GM21367 (cell line): ENCODE measurements at regions not wholly inside any gene's neighbourhood (a gene's known extent, or its start where the extent isn't known, plus 50 kb on each side); places are given as distances from the start of the nearest gene placed in this dataset.

Source experiments
- ATAC-seq: cut with Tn5 transposase; IDR thresholded peaks from one replicate; pipeline ENCODE4 v1.9.1; 2021; ENCODE audit not compliant: unreplicated experiment

- no peak for ATAC-seq
Observed at GRCh38 chr10:130885021-130885655, 426.4 kb downstream of the TCERG1L start.

- ATAC-seq = no peak
Observed at GRCh38 chr10:130887170-130887569, 424.4 kb downstream of the TCERG1L start.

GRCh38 chr10:130888493-130888892 lies 423.0 kb downstream of the TCERG1L start:
- ATAC-seq = no peak

- ATAC-seq = no peak
Observed at GRCh38 chr10:130889240-130889639, 422.3 kb downstream of the TCERG1L start.

- no peak for ATAC-seq
Observed at GRCh38 chr10:130889780-130890179, 421.7 kb downstream of the TCERG1L start.

GRCh38 chr10:130891066-130891465 lies 420.5 kb downstream of the TCERG1L start:
- no peak for ATAC-seq

- no peak for ATAC-seq
Observed at GRCh38 chr10:130894471-130894870, 417.1 kb downstream of the TCERG1L start.

GRCh38 chr10:130895161-130895560 lies 416.4 kb downstream of the TCERG1L start:
- ATAC-seq = no peak

GRCh38 chr10:130897815-130898214 lies 413.7 kb downstream of the TCERG1L start:
- no peak for ATAC-seq

GRCh38 chr10:130898381-130898780 lies 413.1 kb downstream of the TCERG1L start:
- ATAC-seq = no peak

- ATAC-seq = no peak
Observed at GRCh38 chr10:130899856-130900255, 411.7 kb downstream of the TCERG1L start.

GRCh38 chr10:130900441-130901160 lies 410.9 kb downstream of the TCERG1L start:
- no peak for ATAC-seq

- no peak for ATAC-seq
Observed at GRCh38 chr10:130901311-130902165, 410.0 kb downstream of the TCERG1L start.

- no peak for ATAC-seq
Observed at GRCh38 chr10:130902471-130902870, 409.1 kb downstream of the TCERG1L start.

GRCh38 chr10:130902929-130903328 lies 408.6 kb downstream of the TCERG1L start:
- no peak for ATAC-seq

GRCh38 chr10:130904676-130905075 lies 406.8 kb downstream of the TCERG1L start:
- ATAC-seq = no peak

- ATAC-seq = no peak
Observed at GRCh38 chr10:130905386-130905785, 406.1 kb downstream of the TCERG1L start.

GRCh38 chr10:130905921-130906320 lies 405.6 kb downstream of the TCERG1L start:
- no peak for ATAC-seq

GRCh38 chr10:130910848-130911247 lies 400.7 kb downstream of the TCERG1L start:
- ATAC-seq = no peak

- ATAC-seq = no peak
Observed at GRCh38 chr10:130913844-130914243, 397.7 kb downstream of the TCERG1L start.

- ATAC-seq = no peak
Observed at GRCh38 chr10:130914367-130914766, 397.2 kb downstream of the TCERG1L start.

- ATAC-seq = no peak
Observed at GRCh38 chr10:130915065-130915464, 396.5 kb downstream of the TCERG1L start.
